ENCODE measurements at regions not wholly inside any gene's neighbourhood (a gene's known extent, or its start where the extent isn't known, plus 50 kb on each side); places are given as distances from the start of the nearest gene placed in this dataset.

- no peaks in the 10 kb centered on the region for H3K4me1 Mint-ChIP-seq
- no peak overlapping the region for H3K4me3 Mint-ChIP-seq
- ChIA-PET CTCF (no interaction called here), POLR2A (no interaction called here)
- ATAC-seq (ENCODE audit: low read depth), result no peak
- Histone ChIP-seq H3K4me1 (ENCODE audit: control insufficient read depth in 2 of 2, insufficient read depth in 2 of 2, low read length in 2 of 2) (no peaks in the 10 kb centered on the region), H4K20me1 (ENCODE audit: control insufficient read depth, insufficient read depth, low read length, poor library complexity, severe bottlenecking) (no peaks in the 10 kb centered on the region), H3K79me2 (ENCODE audit: control insufficient read depth, insufficient read depth, low read length) (no peaks in the 10 kb centered on the region), H3K27ac (ENCODE audit: low read length in 2 of 2) (no peak overlapping the region), H3K9ac (ENCODE audit: low read length) (no peak overlapping the region), H3K4me2 (replicated peaks; ENCODE audit: low read depth, low read length, poor library complexity, severe bottlenecking) (no peak overlapping the region), H3K9me3 (ENCODE audit: control extremely low read depth in 1 of 3, control insufficient read depth in 2 of 3, insufficient read depth in 1 of 3, low read length in 2 of 3) (peaks cover 0 to 20% (median 0%) of the 10 kb centered on the region in 3 donors), H2AFZ (ENCODE audit: insufficient read depth, low read depth, low read length, poor library complexity, severe bottlenecking) (no peak overlapping the region), H3K36me3 (replicated peaks in 1 of 2; ENCODE audit: control extremely low read depth in 1 of 2, control insufficient read depth in 1 of 2, extremely low read depth in 1 of 2, insufficient read depth in 2 of 2, low read length in 1 of 2) (no peaks in the 10 kb centered on the region), H3K27me3 (replicated peaks in 1 of 4; ENCODE audit: control extremely low read depth in 1 of 4, control insufficient read depth in 3 of 4, insufficient read depth in 4 of 4, low read length in 3 of 4) (no peaks in the 10 kb centered on the region), H3K4me3 (ENCODE audit: control extremely low read depth in 1 of 5, extremely low read depth in 1 of 5, insufficient read depth in 1 of 5, low read depth in 2 of 5, low read length in 4 of 5) (no peak overlapping the region)
- no peak for DNase-seq
- TF ChIP-seq CTCF (IDR thresholded peaks at IDR 0.05) (no peak), EZH2 (IDR thresholded peaks at IDR 0.05; ENCODE audit: borderline replicate concordance, insufficient read depth, low read depth, low read length, poor library complexity, severe bottlenecking) (no peak)
- peaks cover 8% of the 10 kb centered on the region for H3K27me3 Mint-ChIP-seq
- H3K9me3 Mint-ChIP-seq (ENCODE audit: insufficient read depth), result no peaks in the 10 kb centered on the region
- H3K27ac Mint-ChIP-seq, result no peak overlapping the region
- intact Hi-C loops (cut with micrococcal nuclease), result no loop called here
Observed at GRCh38 chr11:44374001-44374400, 64.1 kb upstream of the ALX4 start.

- intact Hi-C loops (cut with micrococcal nuclease), result no loop called here
- CTCF ChIA-PET, result no interaction called here
Observed at GRCh38 chr11:44376423-44376822, 66.5 kb upstream of the ALX4 start.

More at GRCh38 chr11:44376423-44376822, 66.5 kb upstream of the ALX4 start:
- Histone ChIP-seq H3K27me3 (replicated peaks in 1 of 4; ENCODE audit: control extremely low read depth in 1 of 4, control insufficient read depth in 3 of 4, insufficient read depth in 4 of 4, low read length in 3 of 4) (peaks cover 0 to 8% (median under 1%) of the 10 kb centered on the region in 4 experiments), H3K79me2 (ENCODE audit: control insufficient read depth, insufficient read depth, low read length) (no peaks in the 10 kb centered on the region), H3K4me3 (ENCODE audit: control extremely low read depth in 1 of 5, extremely low read depth in 1 of 5, insufficient read depth in 1 of 5, low read depth in 2 of 5, low read length in 4 of 5) (no peak overlapping the region), H3K27ac (ENCODE audit: low read length in 2 of 2) (no peak overlapping the region), H3K9ac (ENCODE audit: low read length) (no peak overlapping the region), H3K4me1 (ENCODE audit: control insufficient read depth in 2 of 2, insufficient read depth in 2 of 2, low read length in 2 of 2) (no peaks in the 10 kb centered on the region), H3K4me2 (replicated peaks; ENCODE audit: low read depth, low read length, poor library complexity, severe bottlenecking) (no peak overlapping the region), H3K36me3 (replicated peaks in 1 of 2; ENCODE audit: control extremely low read depth in 1 of 2, control insufficient read depth in 1 of 2, extremely low read depth in 1 of 2, insufficient read depth in 2 of 2, low read length in 1 of 2) (no peaks in the 10 kb centered on the region), H2AFZ (ENCODE audit: insufficient read depth, low read depth, low read length, poor library complexity, severe bottlenecking) (no peak overlapping the region), H3K9me3 (ENCODE audit: control extremely low read depth in 1 of 3, control insufficient read depth in 2 of 3, insufficient read depth in 1 of 3, low read length in 2 of 3) (peaks cover 0 to 19% (median 0%) of the 10 kb centered on the region in 3 donors), H4K20me1 (ENCODE audit: control insufficient read depth, insufficient read depth, low read length, poor library complexity, severe bottlenecking) (no peaks in the 10 kb centered on the region)
- 81% methylated on average over 4 of the region's 4 CpGs for WGBS (ENCODE audit: insufficient coverage)
- no peak for ATAC-seq (ENCODE audit: low read depth)
- no peak for DNase-seq
- Mint-ChIP-seq H3K9me3 (ENCODE audit: insufficient read depth) (no peaks in the 10 kb centered on the region), H3K4me3 (no peak overlapping the region), H3K27ac (no peak overlapping the region), H3K4me1 (no peaks in the 10 kb centered on the region), H3K27me3 (peaks cover 20% of the 10 kb centered on the region)
- TF ChIP-seq EZH2 (IDR thresholded peaks at IDR 0.05; ENCODE audit: borderline replicate concordance, insufficient read depth, low read depth, low read length, poor library complexity, severe bottlenecking) (no peak), CTCF (IDR thresholded peaks at IDR 0.05) (no peak)
- POLR2A ChIA-PET, result no interaction called here
